HEK293 (cell line): ENCODE measurements at regions not wholly inside any gene's neighbourhood (a gene's known extent, or its start where the extent isn't known, plus 50 kb on each side); places are given as distances from the start of the nearest gene placed in this dataset.

Experiments used
- CTCF ChIA-PET: fragments of 350-600 bp; formaldehyde crosslinking; extraction: SDS; loops from one replicate; lab custom pipeline; 2021; ENCODE audit warnings: antibody characterized with exemption; lab: Yijun Ruan, JAX
- POLR2A ChIA-PET: fragments of 300-600 bp; formaldehyde crosslinking; extraction: SDS; loops from one replicate; lab custom pipeline; 2020; ENCODE audit warnings: antibody characterized with exemption, inconsistent platforms; lab: Yijun Ruan, JAX
- H3K27ac ChIP-seq: fragments of 200-500 bp; sonication (Bioruptor generic); 2 replicates; pipeline ENCODE4 v1.5.1; 2014; ENCODE audit warnings: low read depth, low read length, control low read depth, inconsistent platforms; ENCODE audit errors: extremely low read depth
- H3K36me3 ChIP-seq, 2 experiments: fragments of 200-500 bp in 1 of 2; sonication (Bioruptor generic) in 1 of 2; 1 replicate in 1 of 2; 2 replicates in 1 of 2; pipeline ENCODE4 v1.5.1; 2014 to 2017; ENCODE audit warnings: inconsistent platforms in 2 of 2, low read length in 2 of 2; ENCODE audit not compliant: control insufficient read depth in 2 of 2, insufficient read depth in 1 of 2
- H3K4me1 ChIP-seq: fragments of 200-500 bp; sonication (Bioruptor generic); 2 replicates; pipeline ENCODE4 v1.5.1; 2014; ENCODE audit warnings: mild to moderate bottlenecking, low read length, inconsistent platforms; ENCODE audit not compliant: control insufficient read depth, insufficient read depth
- H3K4me3 ChIP-seq: 2 replicates; pipeline ENCODE4 v1.5.1; 2011; ENCODE audit warnings: low read depth, mild to moderate bottlenecking, control low read depth, low read length, moderate library complexity
- H3K9me3 ChIP-seq: fragments of 200-500 bp; sonication (Bioruptor generic); 2 replicates; pipeline ENCODE4 v1.5.1; 2014; ENCODE audit warnings: low read depth, low read length, inconsistent platforms; ENCODE audit not compliant: control insufficient read depth, insufficient read depth
- GLI2 ChIP-seq: fragments of 450-650 bp; formaldehyde crosslinking; IDR thresholded peaks from 2 replicates; pipeline ENCODE4; 2017; ENCODE audit warnings: missing biosample characterization, missing genetic modification characterization, low read depth, borderline replicate concordance
- HOXA7 ChIP-seq: sonication (generic); formaldehyde crosslinking; IDR thresholded peaks from 2 replicates; pipeline ENCODE4 v1.8.1; 2022; ENCODE audit warnings: missing genetic modification reagents, borderline replicate concordance
- HOXD13 ChIP-seq: sonication (generic); formaldehyde crosslinking; IDR thresholded peaks from 2 replicates; pipeline ENCODE4 v1.8.0; 2022; ENCODE audit warnings: missing genetic modification reagents, borderline replicate concordance
- ZBTB7A ChIP-seq: fragments of 450-650 bp; formaldehyde crosslinking; IDR thresholded peaks from 2 replicates; pipeline ENCODE4 v1.5.1; 2016; ENCODE audit warnings: low read depth, missing biosample characterization, missing genetic modification characterization
- ZFHX2 ChIP-seq: fragments of 450-650 bp; formaldehyde crosslinking; conservative IDR thresholded peaks from 2 replicates; pipeline ENCODE4 v1.5.1; 2016; ENCODE audit warnings: missing biosample characterization, missing genetic modification characterization
- ZNF140 ChIP-seq: fragments of 450-650 bp; formaldehyde crosslinking; IDR thresholded peaks from 2 replicates; pipeline ENCODE4 v1.5.1; 2016; ENCODE audit warnings: missing biosample characterization, missing genetic modification characterization
- ZNF223 ChIP-seq: fragments of 450-650 bp; formaldehyde crosslinking; IDR thresholded peaks from 2 replicates; pipeline ENCODE4 v1.5.1; 2016; ENCODE audit warnings: missing biosample characterization, missing genetic modification characterization
- ZNF24 ChIP-seq: fragments of 450-650 bp; formaldehyde crosslinking; IDR thresholded peaks from 2 replicates; pipeline ENCODE4 v1.5.1; 2016; ENCODE audit warnings: missing biosample characterization, missing genetic modification characterization
- ZNF530 ChIP-seq: fragments of 450-650 bp; formaldehyde crosslinking; IDR thresholded peaks from 2 replicates; pipeline ENCODE4 v1.5.1; 2016; ENCODE audit warnings: low read depth, missing biosample characterization, missing genetic modification characterization
- ZNF654 ChIP-seq: fragments of 450-650 bp; formaldehyde crosslinking; IDR thresholded peaks from 2 replicates; pipeline ENCODE4 v1.5.1; 2016; ENCODE audit warnings: low read depth, missing biosample characterization, missing genetic modification characterization
- ZNF747 ChIP-seq: fragments of 450-650 bp; formaldehyde crosslinking; IDR thresholded peaks from 2 replicates; pipeline ENCODE4 v1.5.1; 2016; ENCODE audit warnings: missing biosample characterization, missing genetic modification characterization
- ZNF776 ChIP-seq: fragments of 450-650 bp; formaldehyde crosslinking; IDR thresholded peaks from 2 replicates; pipeline ENCODE4 v1.5.0; 2017; ENCODE audit warnings: missing biosample characterization, missing genetic modification characterization, borderline replicate concordance
- ZNF777 ChIP-seq: fragments of 450-650 bp; formaldehyde crosslinking; IDR thresholded peaks from 2 replicates; pipeline ENCODE4 v1.5.1; 2017; ENCODE audit warnings: missing biosample characterization, missing genetic modification characterization, borderline replicate concordance
- TF ChIP-seq, protein P1 (sequence below): fragments of 450-650 bp; formaldehyde crosslinking; IDR thresholded peaks from 2 replicates; pipeline ENCODE4 v1.5.0; 2017; ENCODE audit warnings: missing biosample characterization, missing genetic modification characterization, borderline replicate concordance
- TF ChIP-seq, protein P2 (sequence below): fragments of 450-650 bp; formaldehyde crosslinking; conservative IDR thresholded peaks from 2 replicates; pipeline ENCODE4 v1.5.1; 2016; ENCODE audit warnings: low read depth, missing biosample characterization, missing genetic modification characterization
- TF ChIP-seq, protein P3 (sequence below): fragments of 450-650 bp; formaldehyde crosslinking; IDR thresholded peaks from 2 replicates; pipeline ENCODE4 v1.5.1; 2016; ENCODE audit warnings: missing biosample characterization, missing genetic modification characterization

DNA sequence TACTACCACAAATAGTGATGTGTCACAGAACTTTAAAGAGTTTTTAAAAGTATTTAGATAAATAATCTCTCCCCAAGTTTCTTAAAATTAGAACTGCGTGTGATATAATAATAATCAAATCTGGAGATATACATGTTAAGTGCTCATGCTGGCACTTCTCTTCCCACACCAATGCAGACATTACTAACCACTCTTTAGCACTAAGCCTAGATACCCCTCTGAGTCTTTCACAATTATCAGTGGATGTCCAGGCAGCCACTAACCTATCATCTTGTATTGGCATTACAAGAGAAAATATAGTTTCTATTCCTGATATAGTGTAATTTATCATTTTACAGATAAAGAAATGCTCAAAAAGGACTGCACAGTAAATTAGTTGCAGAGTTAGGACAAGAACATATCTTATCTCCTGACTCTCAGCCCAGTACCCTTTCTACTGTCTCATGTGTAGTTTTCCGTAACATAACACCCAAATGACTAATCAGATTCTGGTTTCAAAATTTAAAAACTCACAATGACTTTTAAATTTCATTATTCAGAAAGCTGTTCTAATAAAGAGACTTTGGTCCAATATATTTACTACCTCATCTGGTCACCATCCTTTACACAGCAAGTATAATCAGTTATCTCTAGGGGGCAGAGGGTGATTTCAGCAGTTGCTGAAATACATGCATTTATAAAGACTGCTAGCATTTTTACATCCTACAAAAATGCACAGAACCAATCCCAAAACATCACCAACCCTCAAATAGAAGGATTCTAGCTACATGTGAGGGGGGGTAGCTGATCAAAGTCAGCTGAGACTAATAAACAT, 215.5 kb upstream of the MCHR2 start:
- ChIA-PET POLR2A (no interaction called here), CTCF (no interaction called here)
- Histone ChIP-seq H3K4me3 (no peak overlapping the region), H3K36me3 (no peaks in the 10 kb centered on the region), H3K4me1 (no peaks in the 10 kb centered on the region), H3K9me3 (no peaks in the 10 kb centered on the region), H3K27ac (no peak overlapping the region)
- TF ChIP-seq ZNF140 (tag by site-specific recombination) (no peak), ZFHX2 (tag by site-specific recombination) (no peak), ZNF777 (no peak), ZNF24 (tag by site-specific recombination) (no peak), ZNF776 (tag by site-specific recombination) (no peak), ZNF654 (no peak), GLI2 (no peak), ZNF223 (no peak), HOXD13 (CRISPR knock-in tag) (no peak), ZBTB7A (tag by site-specific recombination) (no peak), ZNF747 (no peak), ZNF530 (no peak), HOXA7 (CRISPR knock-in tag) (no peak)
- TF ChIP-seq, protein P1, sequence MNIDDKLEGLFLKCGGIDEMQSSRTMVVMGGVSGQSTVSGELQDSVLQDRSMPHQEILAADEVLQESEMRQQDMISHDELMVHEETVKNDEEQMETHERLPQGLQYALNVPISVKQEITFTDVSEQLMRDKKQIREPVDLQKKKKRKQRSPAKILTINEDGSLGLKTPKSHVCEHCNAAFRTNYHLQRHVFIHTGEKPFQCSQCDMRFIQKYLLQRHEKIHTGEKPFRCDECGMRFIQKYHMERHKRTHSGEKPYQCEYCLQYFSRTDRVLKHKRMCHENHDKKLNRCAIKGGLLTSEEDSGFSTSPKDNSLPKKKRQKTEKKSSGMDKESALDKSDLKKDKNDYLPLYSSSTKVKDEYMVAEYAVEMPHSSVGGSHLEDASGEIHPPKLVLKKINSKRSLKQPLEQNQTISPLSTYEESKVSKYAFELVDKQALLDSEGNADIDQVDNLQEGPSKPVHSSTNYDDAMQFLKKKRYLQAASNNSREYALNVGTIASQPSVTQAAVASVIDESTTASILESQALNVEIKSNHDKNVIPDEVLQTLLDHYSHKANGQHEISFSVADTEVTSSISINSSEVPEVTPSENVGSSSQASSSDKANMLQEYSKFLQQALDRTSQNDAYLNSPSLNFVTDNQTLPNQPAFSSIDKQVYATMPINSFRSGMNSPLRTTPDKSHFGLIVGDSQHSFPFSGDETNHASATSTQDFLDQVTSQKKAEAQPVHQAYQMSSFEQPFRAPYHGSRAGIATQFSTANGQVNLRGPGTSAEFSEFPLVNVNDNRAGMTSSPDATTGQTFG (tag by site-specific recombination): no peak
- TF ChIP-seq, protein P2, sequence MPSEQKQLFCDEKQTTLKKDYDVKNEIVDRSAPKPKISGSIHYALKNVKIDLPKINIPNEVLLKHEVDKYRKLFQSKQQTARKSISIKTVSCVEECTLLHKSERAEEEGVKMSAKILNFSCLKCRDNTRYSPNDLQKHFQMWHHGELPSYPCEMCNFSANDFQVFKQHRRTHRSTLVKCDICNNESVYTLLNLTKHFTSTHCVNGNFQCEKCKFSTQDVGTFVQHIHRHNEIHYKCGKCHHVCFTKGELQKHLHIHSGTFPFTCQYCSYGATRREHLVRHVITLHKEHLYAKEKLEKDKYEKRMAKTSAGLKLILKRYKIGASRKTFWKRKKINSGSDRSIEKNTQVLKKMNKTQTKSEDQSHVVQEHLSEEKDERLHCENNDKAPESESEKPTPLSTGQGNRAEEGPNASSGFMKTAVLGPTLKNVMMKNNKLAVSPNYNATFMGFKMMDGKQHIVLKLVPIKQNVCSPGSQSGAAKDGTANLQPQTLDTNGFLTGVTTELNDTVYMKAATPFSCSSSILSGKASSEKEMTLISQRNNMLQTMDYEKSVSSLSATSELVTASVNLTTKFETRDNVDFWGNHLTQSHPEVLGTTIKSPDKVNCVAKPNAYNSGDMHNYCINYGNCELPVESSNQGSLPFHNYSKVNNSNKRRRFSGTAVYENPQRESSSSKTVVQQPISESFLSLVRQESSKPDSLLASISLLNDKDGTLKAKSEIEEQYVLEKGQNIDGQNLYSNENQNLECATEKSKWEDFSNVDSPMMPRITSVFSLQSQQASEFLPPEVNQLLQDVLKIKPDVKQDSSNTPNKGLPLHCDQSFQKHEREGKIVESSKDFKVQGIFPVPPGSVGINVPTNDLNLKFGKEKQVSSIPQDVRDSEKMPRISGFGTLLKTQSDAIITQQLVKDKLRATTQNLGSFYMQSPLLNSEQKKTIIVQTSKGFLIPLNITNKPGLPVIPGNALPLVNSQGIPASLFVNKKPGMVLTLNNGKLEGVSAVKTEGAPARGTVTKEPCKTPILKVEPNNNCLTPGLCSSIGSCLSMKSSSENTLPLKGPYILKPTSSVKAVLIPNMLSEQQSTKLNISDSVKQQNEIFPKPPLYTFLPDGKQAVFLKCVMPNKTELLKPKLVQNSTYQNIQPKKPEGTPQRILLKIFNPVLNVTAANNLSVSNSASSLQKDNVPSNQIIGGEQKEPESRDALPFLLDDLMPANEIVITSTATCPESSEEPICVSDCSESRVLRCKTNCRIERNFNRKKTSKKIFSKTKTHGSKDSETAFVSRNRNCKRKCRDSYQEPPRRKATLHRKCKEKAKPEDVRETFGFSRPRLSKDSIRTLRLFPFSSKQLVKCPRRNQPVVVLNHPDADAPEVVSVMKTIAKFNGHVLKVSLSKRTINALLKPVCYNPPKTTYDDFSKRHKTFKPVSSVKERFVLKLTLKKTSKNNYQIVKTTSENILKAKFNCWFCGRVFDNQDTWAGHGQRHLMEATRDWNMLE (tag by site-specific recombination): no peak
- TF ChIP-seq, protein P3, sequence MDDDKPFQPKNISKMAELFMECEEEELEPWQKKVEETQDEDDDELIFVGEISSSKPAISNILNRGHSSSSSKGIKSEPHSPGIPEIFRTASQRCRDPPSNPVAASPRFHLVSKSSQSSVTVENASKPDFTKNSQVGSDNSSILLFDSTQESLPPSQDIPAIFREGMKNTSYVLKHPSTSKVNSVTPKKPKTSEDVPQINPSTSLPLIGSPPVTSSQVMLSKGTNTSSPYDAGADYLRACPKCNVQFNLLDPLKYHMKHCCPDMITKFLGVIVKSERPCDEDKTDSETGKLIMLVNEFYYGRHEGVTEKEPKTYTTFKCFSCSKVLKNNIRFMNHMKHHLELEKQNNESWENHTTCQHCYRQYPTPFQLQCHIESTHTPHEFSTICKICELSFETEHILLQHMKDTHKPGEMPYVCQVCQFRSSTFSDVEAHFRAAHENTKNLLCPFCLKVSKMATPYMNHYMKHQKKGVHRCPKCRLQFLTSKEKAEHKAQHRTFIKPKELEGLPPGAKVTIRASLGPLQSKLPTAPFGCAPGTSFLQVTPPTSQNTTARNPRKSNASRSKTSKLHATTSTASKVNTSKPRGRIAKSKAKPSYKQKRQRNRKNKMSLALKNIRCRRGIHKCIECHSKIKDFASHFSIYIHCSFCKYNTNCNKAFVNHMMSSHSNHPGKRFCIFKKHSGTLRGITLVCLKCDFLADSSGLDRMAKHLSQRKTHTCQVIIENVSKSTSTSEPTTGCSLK (tag by site-specific recombination): no peak
